ENCODE measurements at regions not wholly inside any gene's neighbourhood (a gene's known extent, or its start where the extent isn't known, plus 50 kb on each side); places are given as distances from the start of the nearest gene placed in this dataset.

DNA sequence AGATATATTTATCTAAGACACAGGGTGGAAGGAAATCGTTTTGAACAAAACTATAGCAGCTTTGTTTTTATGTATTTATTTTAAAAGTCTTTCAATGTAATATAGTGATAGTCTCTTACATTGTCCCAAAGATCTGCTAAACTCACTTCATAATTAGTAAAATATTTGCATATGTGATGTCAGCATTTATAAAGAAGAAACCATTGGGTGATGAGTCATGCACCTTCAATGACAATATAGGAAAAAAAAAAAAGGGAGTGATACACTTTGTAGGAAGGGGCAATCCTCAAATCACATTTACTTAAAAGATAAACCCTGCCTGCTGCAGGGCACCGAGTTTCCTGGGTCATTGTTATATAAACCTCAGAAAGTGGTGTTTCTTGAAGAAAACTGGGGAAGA, 112.4 kb upstream of the SEMA3C start:
- TF ChIP-seq, protein P1, sequence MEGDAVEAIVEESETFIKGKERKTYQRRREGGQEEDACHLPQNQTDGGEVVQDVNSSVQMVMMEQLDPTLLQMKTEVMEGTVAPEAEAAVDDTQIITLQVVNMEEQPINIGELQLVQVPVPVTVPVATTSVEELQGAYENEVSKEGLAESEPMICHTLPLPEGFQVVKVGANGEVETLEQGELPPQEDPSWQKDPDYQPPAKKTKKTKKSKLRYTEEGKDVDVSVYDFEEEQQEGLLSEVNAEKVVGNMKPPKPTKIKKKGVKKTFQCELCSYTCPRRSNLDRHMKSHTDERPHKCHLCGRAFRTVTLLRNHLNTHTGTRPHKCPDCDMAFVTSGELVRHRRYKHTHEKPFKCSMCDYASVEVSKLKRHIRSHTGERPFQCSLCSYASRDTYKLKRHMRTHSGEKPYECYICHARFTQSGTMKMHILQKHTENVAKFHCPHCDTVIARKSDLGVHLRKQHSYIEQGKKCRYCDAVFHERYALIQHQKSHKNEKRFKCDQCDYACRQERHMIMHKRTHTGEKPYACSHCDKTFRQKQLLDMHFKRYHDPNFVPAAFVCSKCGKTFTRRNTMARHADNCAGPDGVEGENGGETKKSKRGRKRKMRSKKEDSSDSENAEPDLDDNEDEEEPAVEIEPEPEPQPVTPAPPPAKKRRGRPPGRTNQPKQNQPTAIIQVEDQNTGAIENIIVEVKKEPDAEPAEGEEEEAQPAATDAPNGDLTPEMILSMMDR (IDR thresholded peaks at IDR 0.05; ENCODE audit: low read depth, low read length) = no peak
- TF ChIP-seq, protein P2, sequence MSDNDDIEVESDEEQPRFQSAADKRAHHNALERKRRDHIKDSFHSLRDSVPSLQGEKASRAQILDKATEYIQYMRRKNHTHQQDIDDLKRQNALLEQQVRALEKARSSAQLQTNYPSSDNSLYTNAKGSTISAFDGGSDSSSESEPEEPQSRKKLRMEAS (IDR thresholded peaks at IDR 0.05; ENCODE audit: low read depth, low read length) = no peak
